SU-DHL-6 (cell line): ENCODE measurements at regions not wholly inside any gene's neighbourhood (a gene's known extent, or its start where the extent isn't known, plus 50 kb on each side); places are given as distances from the start of the nearest gene placed in this dataset.

ENCODE experiments used
- EZH2phosphoT487 ChIP-seq: fragments of 200-600 bp; sonication (generic), shearing (Covaris generic); conservative IDR thresholded peaks from 2 replicates; pipeline ENCODE4 v1.6.1; 2018; ENCODE audit warnings: mild to moderate bottlenecking, antibody characterized with exemption, low read length, moderate library complexity, mixed read lengths
- TF ChIP-seq, protein P1 (sequence below): fragments of 200-600 bp; sonication (generic); IDR thresholded peaks from one replicate; pipeline ENCODE4 v1.5.1; 2017; ENCODE audit warnings: antibody characterized with exemption, mild to moderate bottlenecking, low read length, moderate library complexity; ENCODE audit not compliant: insufficient read depth, poor library complexity, severe bottlenecking

- TF ChIP-seq, protein P1, sequence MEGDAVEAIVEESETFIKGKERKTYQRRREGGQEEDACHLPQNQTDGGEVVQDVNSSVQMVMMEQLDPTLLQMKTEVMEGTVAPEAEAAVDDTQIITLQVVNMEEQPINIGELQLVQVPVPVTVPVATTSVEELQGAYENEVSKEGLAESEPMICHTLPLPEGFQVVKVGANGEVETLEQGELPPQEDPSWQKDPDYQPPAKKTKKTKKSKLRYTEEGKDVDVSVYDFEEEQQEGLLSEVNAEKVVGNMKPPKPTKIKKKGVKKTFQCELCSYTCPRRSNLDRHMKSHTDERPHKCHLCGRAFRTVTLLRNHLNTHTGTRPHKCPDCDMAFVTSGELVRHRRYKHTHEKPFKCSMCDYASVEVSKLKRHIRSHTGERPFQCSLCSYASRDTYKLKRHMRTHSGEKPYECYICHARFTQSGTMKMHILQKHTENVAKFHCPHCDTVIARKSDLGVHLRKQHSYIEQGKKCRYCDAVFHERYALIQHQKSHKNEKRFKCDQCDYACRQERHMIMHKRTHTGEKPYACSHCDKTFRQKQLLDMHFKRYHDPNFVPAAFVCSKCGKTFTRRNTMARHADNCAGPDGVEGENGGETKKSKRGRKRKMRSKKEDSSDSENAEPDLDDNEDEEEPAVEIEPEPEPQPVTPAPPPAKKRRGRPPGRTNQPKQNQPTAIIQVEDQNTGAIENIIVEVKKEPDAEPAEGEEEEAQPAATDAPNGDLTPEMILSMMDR: no peak
- no peak for TF ChIP-seq EZH2phosphoT487
Observed at GRCh38 chr9:99515895-99516656, 294.0 kb downstream of the SEC61B start.
